HepG2 (cell line): ENCODE measurements at regions not wholly inside any gene's neighbourhood (a gene's known extent, or its start where the extent isn't known, plus 50 kb on each side); places are given as distances from the start of the nearest gene placed in this dataset.

Experiments
- ATAC-seq: fragments of 200-7000 bp; cut with Tn5 transposase; 3 replicates; pipeline ENCODE4 v1.9.1; 2020; ENCODE audit warnings: mild to moderate bottlenecking, moderate library complexity
- BruUV-seq: library from RNA; stranded (reverse); fragments of 400-500 nt; replicated peaks from 2 replicates; lab custom pipeline; 2021; lab: Mats Ljungman, UMichigan
- CTCF ChIA-PET: fragments of 300-600 bp; formaldehyde crosslinking; extraction: SDS; loops from one replicate; lab custom pipeline; 2021; ENCODE audit warnings: low total read pairs, inconsistent platforms, low intra/inter-chr PET ratio; lab: Yijun Ruan, JAX
- POLR2A ChIA-PET: fragments of 350-600 bp; sonication (Branson Sonifier 250); formaldehyde crosslinking; loops from one replicate; lab custom pipeline; 2020; ENCODE audit warnings: antibody characterized with exemption, inconsistent platforms; lab: Yijun Ruan, JAX
- DNase-seq: peaks from one replicate; pipeline ENCODE4 v3.0.0-alpha.2; 2015; ENCODE audit warnings: low spot score
- FAIRE-seq: peaks from 3 replicates; lab custom pipeline; 2011; peaks lifted over from hg19 to GRCh38; lab: Jason Lieb, UNC
- H2AFZ ChIP-seq: one replicate; pipeline ENCODE4 v1.6.1; 2011; ENCODE audit warnings: low read length, inconsistent platforms
- H3K27ac ChIP-seq: fragments of 300-600 bp; 3 replicates; pipeline ENCODE4 v1.8.0; 2011; ENCODE audit warnings: mixed run types, mild to moderate bottlenecking, mixed read lengths, low read length, inconsistent platforms; ENCODE audit not compliant: insufficient read depth; ENCODE audit errors: extremely low read length
- H3K27me3 ChIP-seq, 2 experiments: fragments of 200-600 bp in 1 of 2; 2 replicates in 1 of 2; 3 replicates in 1 of 2; pipeline versions ENCODE4 v1.6.0 to v1.8.0; 2011; ENCODE audit warnings: low read length in 2 of 2, mild to moderate bottlenecking in 2 of 2, moderate library complexity in 2 of 2, inconsistent platforms in 1 of 2; ENCODE audit not compliant: insufficient read depth in 2 of 2, control insufficient read depth in 1 of 2
- H3K36me3 ChIP-seq, 2 experiments: fragments of 200-600 bp in 1 of 2; replicated peaks in 1 of 2; 2 replicates in 1 of 2; 3 replicates in 1 of 2; pipeline versions ENCODE4 v1.5.1 to v1.8.0; 2011; ENCODE audit warnings: low read length in 2 of 2, inconsistent platforms in 1 of 2; ENCODE audit not compliant: insufficient read depth in 2 of 2, control insufficient read depth in 1 of 2
- H3K4me1 ChIP-seq: 2 replicates; pipeline ENCODE4 v1.5.1; 2012; ENCODE audit warnings: low read length, inconsistent platforms; ENCODE audit not compliant: insufficient read depth
- H3K4me2 ChIP-seq: 2 replicates; pipeline ENCODE4 v1.6.0; 2011; ENCODE audit warnings: low read depth, low read length, inconsistent platforms
- H3K4me3 ChIP-seq, 3 experiments: fragments of 200-600 bp in 1 of 3; sonication (generic), shearing (Covaris generic) in 1 of 3; replicated peaks in 1 of 3; 2 replicates each; pipeline ENCODE4 v1.5.1; 2011 to 2016; ENCODE audit warnings: low read length in 3 of 3, inconsistent platforms in 2 of 3, low read depth in 2 of 3, mild to moderate bottlenecking in 2 of 3, control low read depth in 1 of 3, mixed read lengths in 1 of 3; ENCODE audit not compliant: insufficient read depth in 1 of 3
- H3K79me2 ChIP-seq: one replicate; pipeline ENCODE4 v1.6.1; 2011; ENCODE audit warnings: low read length, inconsistent platforms; ENCODE audit not compliant: insufficient read depth
- H3K9ac ChIP-seq: 2 replicates; pipeline ENCODE4 v1.6.0; 2011; ENCODE audit warnings: mild to moderate bottlenecking, low read depth, low read length, inconsistent platforms; ENCODE audit not compliant: insufficient read depth
- H3K9me3 ChIP-seq: 2 replicates; pipeline ENCODE4 v1.5.1; 2012; ENCODE audit warnings: mild to moderate bottlenecking, low read length
- H4K20me1 ChIP-seq: 2 replicates; pipeline ENCODE4 v1.6.0; 2011; ENCODE audit warnings: inconsistent platforms, mild to moderate bottlenecking, low read length, moderate library complexity; ENCODE audit not compliant: insufficient read depth
- CCDC6 ChIP-seq: sonication (generic); formaldehyde crosslinking; IDR thresholded peaks from 2 replicates; pipeline ENCODE4 v1.8.1; 2022; ENCODE audit warnings: mild to moderate bottlenecking, missing genetic modification reagents, moderate library complexity
- CTCF ChIP-seq: sonication (generic); formaldehyde crosslinking; IDR thresholded peaks from 2 replicates; pipeline ENCODE4 v1.5.0; 2020; ENCODE audit warnings: mild to moderate bottlenecking, missing genetic modification reagents, moderate library complexity
- MAFF ChIP-seq: IDR thresholded peaks from 2 replicates; pipeline ENCODE4 v1.6.1; 2011; ENCODE audit warnings: low read depth, low read length, improper control_type of control experiment
- MAFK ChIP-seq, 2 experiments: IDR thresholded peaks in 1 of 2; conservative IDR thresholded peaks in 1 of 2; 2 replicates each; pipeline ENCODE4 v1.6.1; 2011; ENCODE audit warnings: improper control_type of control experiment in 2 of 2, low read length in 2 of 2
- RXRB ChIP-seq: IDR thresholded peaks from 2 replicates; pipeline ENCODE4 v1.6.1; 2016; ENCODE audit warnings: borderline replicate concordance, missing genetic modification reagents, missing compliant biosample characterization
- TEAD2 ChIP-seq: sonication (generic); formaldehyde crosslinking; IDR thresholded peaks from 2 replicates; pipeline ENCODE4 v1.9.0; 2021; ENCODE audit warnings: missing genetic modification reagents
- ZNF615 ChIP-seq: sonication (generic); formaldehyde crosslinking; IDR thresholded peaks from 2 replicates; pipeline ENCODE4 v1.5.0; 2020; ENCODE audit warnings: mild to moderate bottlenecking, missing genetic modification reagents, borderline replicate concordance
- WGBS: methylation state at CpG from one replicate; pipeline ENCODE4 v1.1.6; 2017; ENCODE audit warnings: low lambda C conversion rate; 5-methylcytosine and 5-hydroxymethylcytosine counted together
- in situ Hi-C: cut with HindIII; loops from 2 replicates; pipeline ENCODE4 v1.10.0; 2017; ENCODE audit warnings: low pct_unique_long_range_greater_than_20kb; ENCODE audit not compliant: extremely low pct_ligation_motif_present
- intact Hi-C: fragments of 100-400 bp; cut with micrococcal nuclease; formaldehyde crosslinking; loops from one replicate; pipeline ENCODE4 v1.10.0; 2022; ENCODE audit not compliant: unreplicated experiment

- no TSS peak for BruUV-seq
- Histone ChIP-seq H3K9me3 (no peaks in the 10 kb centered on the region), H2AFZ (no peak overlapping the region), H3K9ac (no peak overlapping the region), H3K36me3 (no peaks in the 10 kb centered on the region), H3K4me2 (no peak overlapping the region)
- intact Hi-C loops: loop anchor here (10.0 kb wide), 2 partner anchors 508 to 708 kb away; no protein-coding TSS in a partner anchor
- WGBS: 52% methylated on average over 3 of the region's 7 CpGs
- POLR2A ChIA-PET: no interaction called here
- TF ChIP-seq CTCF (CRISPR knock-in tag) (peak; percentile 33), TEAD2 (no peak)
- TF ChIP-seq, all 625 proteins: peak for 1
- in situ Hi-C loops: no loop called here
- Histone ChIP-seq H3K27ac (no peak overlapping the region), H4K20me1 (no peaks in the 10 kb centered on the region), H3K79me2 (no peaks in the 10 kb centered on the region), H3K27me3 (no peaks in the 10 kb centered on the region), H3K4me3 (no peak overlapping the region), H3K4me1 (no peaks in the 10 kb centered on the region)
- no peak for DNase-seq
- peak; percentile 57 for ATAC-seq
- FAIRE-seq: no peak
- CTCF ChIA-PET: no interaction called here
Measured at GRCh38 chr13:68816715-68817114, 1290.9 kb upstream of the ATXN8OS start.

GRCh38 chr13:68813180-68813796 lies 1294.3 kb upstream of the ATXN8OS start:
- FAIRE-seq (no peak), DNase-seq (no peak), ATAC-seq (no peak)
- no peaks in the 10 kb centered on the region for H3K4me1 ChIP-seq
- in situ Hi-C loops: no loop called here
- no peaks in the 10 kb centered on the region for H3K9me3 ChIP-seq
- POLR2A ChIA-PET: no interaction called here
- H3K79me2 ChIP-seq: no peaks in the 10 kb centered on the region
- WGBS: 18% methylated on average over 7 of the region's 7 CpGs
- BruUV-seq: no TSS peak
- peak; percentile 63 to 78 for TF ChIP-seq MAFK (conservative IDR thresholded peaks at IDR 0.05 in 1 of 2, IDR thresholded peaks at IDR 0.05 in 1 of 2; ENCODE audit: low read length in 2 of 2)
- no peak for TF ChIP-seq CCDC6 (CRISPR knock-in tag)
- TF ChIP-seq ZNF615 (CRISPR knock-in tag): no peak
- peak; percentile 60; the same call in 1 of the 2 replicates for TF ChIP-seq MAFF
- TF ChIP-seq RXRB (CRISPR knock-in tag): no peak
- H4K20me1 ChIP-seq: no peaks in the 10 kb centered on the region
- no peaks in the 10 kb centered on the region for H3K36me3 ChIP-seq
- no peak overlapping the region for H3K27ac ChIP-seq
- no peaks in the 10 kb centered on the region for H3K27me3 ChIP-seq
- intact Hi-C loops: loop anchor here (5.0 to 10.0 kb wide), 3 partner anchors 114 to 712 kb away; no protein-coding TSS in a partner anchor
- H3K4me3 ChIP-seq: no peak overlapping the region
- H2AFZ ChIP-seq: no peak overlapping the region
- H3K9ac ChIP-seq: no peak overlapping the region
- no peak overlapping the region for H3K4me2 ChIP-seq
- CTCF ChIA-PET: no interaction called here
